ENCODE measurements at regions not wholly inside any gene's neighbourhood (a gene's known extent, or its start where the extent isn't known, plus 50 kb on each side); places are given as distances from the start of the nearest gene placed in this dataset.

- TF ChIP-seq ZNF462 (CRISPR knock-in tag; IDR thresholded peaks at IDR 0.05) = no peak
- TF ChIP-seq ZNF114 (CRISPR knock-in tag; IDR thresholded peaks at IDR 0.05) = no peak
- no peak for TF ChIP-seq CTCF (conservative IDR thresholded peaks at IDR 0.05; ENCODE audit: low read depth in 2 of 2)
- no peak for TF ChIP-seq EZH2 (IDR thresholded peaks at IDR 0.05; ENCODE audit: low read depth, unreplicated experiment)
- no peak for TF ChIP-seq ZNF331 (CRISPR knock-in tag; IDR thresholded peaks at IDR 0.05; ENCODE audit: low read depth)
- TF ChIP-seq EZH2phosphoT487 (IDR thresholded peaks at IDR 0.05; ENCODE audit: unreplicated experiment) = no peak
- no peak for TF ChIP-seq NANOG (IDR thresholded peaks at IDR 0.05; ENCODE audit: borderline replicate concordance)
- TF ChIP-seq STAT1 (IDR thresholded peaks at IDR 0.05; ENCODE audit: unreplicated experiment) = no peak
Observed at GRCh38 chr20:43318755-43319297, 129.1 kb upstream of the PTPRT start (continued).

GRCh38 chr20:43316271-43316670 lies 126.6 kb upstream of the PTPRT start:
- peaks cover 25% of the 10 kb centered on the region; the same call in 2 of the 3 replicates for H3K36me3 Mint-ChIP-seq (ENCODE audit: low read depth)
- H3K9me3 Mint-ChIP-seq = peaks cover 94% of the 10 kb centered on the region
- H3K27ac Mint-ChIP-seq = no peak overlapping the region
- H3K4me3 Mint-ChIP-seq = no peak overlapping the region
- Histone ChIP-seq H4K20me1 (replicated peaks; ENCODE audit: insufficient read depth) (no peaks in the 10 kb centered on the region), H3K27ac (ENCODE audit: low read depth) (no peak overlapping the region), H3K4me3 (no peak overlapping the region), H3K79me2 (replicated peaks; ENCODE audit: insufficient read depth) (no peaks in the 10 kb centered on the region), H3K27me3 (ENCODE audit: insufficient read depth) (no peaks in the 10 kb centered on the region), H3K36me3 (ENCODE audit: insufficient read depth) (no peaks in the 10 kb centered on the region), H2AFZ (no peak overlapping the region), H3F3A (replicated peaks; ENCODE audit: low read depth) (no peaks in the 10 kb centered on the region), H3K4me2 (no peak overlapping the region), H3K9me2 (ENCODE audit: insufficient read depth) (no peaks in the 10 kb centered on the region), H3K4me1 (ENCODE audit: insufficient read depth) (no peaks in the 10 kb centered on the region)
- DNase-seq (ENCODE audit: low spot score) = no peak
- H3K27me3 Mint-ChIP-seq (ENCODE audit: insufficient read depth, low read depth, poor library complexity) = peaks cover 8% of the 10 kb centered on the region
- ATAC-seq = no peak
- no peaks in the 10 kb centered on the region for H3K4me1 Mint-ChIP-seq
- TF ChIP-seq POLR2AphosphoS5 (IDR thresholded peaks at IDR 0.05; ENCODE audit: low read depth) (no peak), ZNF462 (CRISPR knock-in tag; IDR thresholded peaks at IDR 0.05) (no peak)

Measured in GM23338 (cell line).